ENCODE measurements at regions not wholly inside any gene's neighbourhood (a gene's known extent, or its start where the extent isn't known, plus 50 kb on each side); places are given as distances from the start of the nearest gene placed in this dataset.
"Not testable (repeated sequence)": the region's sequence is repeated elsewhere in the genome, so short reads cannot be mapped to it uniquely, and the experiment has no call there.

DNA sequence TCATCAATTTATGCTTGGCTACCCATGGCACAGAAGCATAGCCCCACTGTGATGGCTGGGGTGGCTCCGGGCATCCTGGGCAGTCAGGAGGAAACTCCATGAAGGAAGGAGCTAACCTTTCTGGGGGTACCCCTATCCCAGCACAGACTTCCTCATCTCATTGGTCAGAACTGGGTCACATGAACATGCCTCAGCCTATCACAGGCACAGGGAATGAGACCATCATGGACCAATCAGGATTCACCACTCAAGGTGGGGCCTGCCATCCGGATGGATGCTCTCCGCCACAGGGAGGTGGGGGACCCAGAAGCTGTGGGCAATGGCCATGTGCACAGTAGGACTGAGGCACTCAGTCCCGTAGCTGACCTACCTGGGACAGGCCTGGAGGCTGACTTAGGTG lies 75.9 kb upstream of the SPDYE9 start:
- no CpG with 5 or more reads among the region's 4 CpGs for WGBS, 2 donors
- DNase-seq; H3K27me3 ChIP-seq; H3K27ac ChIP-seq; H3K9me3 ChIP-seq; H3K36me3 ChIP-seq; H3K4me3 ChIP-seq; H3K4me1 ChIP-seq; intact Hi-C loops (cut with DNase I): not testable (repeated sequence)

- whole genome bisulfite sequencing, 2 donors: no CpG with 5 or more reads among the region's 9 CpGs
- intact Hi-C loops (cut with DNase I); H3K27ac ChIP-seq; H3K9me3 ChIP-seq; H3K4me1 ChIP-seq; H3K27me3 ChIP-seq; H3K4me3 ChIP-seq; DNase-seq; H3K36me3 ChIP-seq: not testable (repeated sequence)
Measured at GRCh38 chr7:73157169-73157661, 71.4 kb upstream of the SPDYE9 start.

- 15% methylated on average over 9 of the region's 17 CpGs; no CpG with 5 or more reads in 1 of the 2 donors for WGBS, 2 donors
- H3K4me3 ChIP-seq: peak overlapping the region in 1 of 4 donors; percentile 43
- H3K36me3 ChIP-seq; DNase-seq; H3K27me3 ChIP-seq; intact Hi-C loops (cut with DNase I); H3K9me3 ChIP-seq; H3K27ac ChIP-seq; H3K4me1 ChIP-seq: not testable (repeated sequence)
Measured at GRCh38 chr7:73156510-73157168, 70.8 kb upstream of the SPDYE9 start.

GRCh38 chr7:73154586-73155038 lies 68.8 kb upstream of the SPDYE9 start:
- H3K27me3 ChIP-seq; H3K36me3 ChIP-seq; intact Hi-C loops (cut with DNase I); DNase-seq; H3K9me3 ChIP-seq; H3K4me1 ChIP-seq: not testable (repeated sequence)
- TF ChIP-seq POLR2A (IDR thresholded peaks at IDR 0.05): peak in 1 of 4 donors; percentile 48
- Histone ChIP-seq H3K27ac (peak overlapping the region in 3 of 4 donors; percentile 30 to 39 (median 33)), H3K4me3 (peak overlapping the region; percentile 27 to 63 (median 40))
- WGBS, 2 donors: no CpG with 5 or more reads among the region's 48 CpGs

DNA sequence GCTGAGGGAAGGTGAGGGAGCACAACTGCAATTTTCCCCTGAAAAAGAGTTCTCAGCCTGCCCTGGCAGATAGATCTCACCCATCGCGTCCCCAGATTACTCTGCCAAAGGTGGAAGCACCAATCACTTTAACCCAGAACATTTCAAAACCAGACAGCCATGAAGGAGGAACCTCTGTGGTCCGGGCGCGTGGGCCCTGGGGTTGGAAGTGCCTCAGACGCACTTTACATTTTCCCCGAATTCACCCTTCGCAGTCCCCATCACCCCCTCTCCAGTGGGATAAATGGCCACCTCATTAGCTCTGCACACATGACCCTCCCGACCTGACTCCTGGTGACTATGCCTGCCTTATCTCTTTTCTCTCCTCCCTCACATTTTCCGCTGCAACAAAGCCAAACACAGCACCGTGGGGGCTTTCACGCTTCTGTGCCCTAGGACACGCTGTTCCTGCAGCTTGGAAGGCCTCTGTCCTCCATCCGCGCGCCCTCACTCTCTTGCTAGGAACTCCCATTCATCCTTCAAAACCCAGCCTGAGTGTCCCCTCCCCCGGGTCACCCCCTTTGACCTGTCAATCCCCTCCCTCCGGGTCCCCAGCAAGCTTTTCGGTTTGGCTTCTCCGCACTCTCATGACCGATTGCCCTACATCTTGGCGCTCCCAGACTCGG lies 68.2 kb upstream of the SPDYE9 start:
- H3K4me3 ChIP-seq: peak overlapping the region in 3 of 4 donors; percentile 36 to 63 (median 45)
- intact Hi-C loops (cut with DNase I); DNase-seq: not testable (repeated sequence)

GRCh38 chr7:73148570-73148969 lies 62.7 kb upstream of the SPDYE9 start:
- H3K4me3 ChIP-seq; DNase-seq; H3K4me1 ChIP-seq; H3K9me3 ChIP-seq; H3K36me3 ChIP-seq; H3K27ac ChIP-seq; intact Hi-C loops (cut with DNase I); H3K27me3 ChIP-seq: not testable (repeated sequence)
- no CpG with 5 or more reads among the region's 2 CpGs for WGBS, 2 donors

More for the DNA sequence above, 68.2 kb upstream of the SPDYE9 start:
- WGBS, 2 donors: 24 to 58% methylated on average over 2 to 6 of the region's 23 CpGs
- H3K27me3 ChIP-seq, H3K4me1 ChIP-seq, H3K27ac ChIP-seq, H3K9me3 ChIP-seq, H3K36me3 ChIP-seq: not testable (repeated sequence)

DNA sequence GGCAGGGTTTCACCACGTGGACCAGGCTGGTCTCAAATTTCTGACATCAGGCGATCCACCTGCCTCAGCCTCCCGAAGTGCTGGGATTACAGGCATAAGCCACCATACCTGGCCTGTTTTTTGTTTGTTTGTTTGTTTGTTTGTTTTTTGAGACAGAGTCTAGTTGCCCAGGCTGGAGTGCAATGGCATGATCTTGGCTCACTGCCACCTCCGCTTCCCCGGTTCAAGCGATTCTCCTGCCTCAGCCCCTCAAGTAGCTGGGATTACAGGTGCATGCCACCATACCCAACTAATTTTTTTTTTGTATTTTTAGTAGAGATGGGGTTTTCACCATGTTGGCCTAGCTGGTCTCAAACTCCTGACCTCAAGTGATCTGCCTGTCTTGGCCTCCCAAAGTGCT lies 61.8 kb upstream of the SPDYE9 start:
- no CpG with 5 or more reads among the region's 6 CpGs for WGBS, 2 donors
- H3K9me3 ChIP-seq; H3K36me3 ChIP-seq; H3K4me3 ChIP-seq; H3K4me1 ChIP-seq; H3K27me3 ChIP-seq; intact Hi-C loops (cut with DNase I); DNase-seq; H3K27ac ChIP-seq: not testable (repeated sequence)

DNA sequence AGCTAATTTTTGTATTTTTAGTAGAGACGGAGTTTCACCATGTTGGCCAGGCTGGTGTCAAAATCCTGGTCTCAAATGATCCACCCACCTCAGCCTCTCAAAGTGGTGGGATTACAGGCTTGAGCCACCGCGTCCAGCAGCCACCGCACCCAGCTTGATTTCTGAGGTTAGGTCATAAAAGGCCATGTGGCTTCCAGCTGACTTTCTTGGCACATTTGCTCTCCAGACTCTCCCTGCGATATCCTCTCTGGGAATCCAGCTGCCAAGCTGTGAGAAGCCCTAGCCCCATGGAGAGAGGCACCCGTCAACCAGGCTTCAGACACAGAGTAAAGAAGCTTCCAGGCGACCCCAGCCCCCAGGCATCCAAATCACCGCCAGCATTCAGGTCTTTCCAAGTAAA lies 58.2 kb upstream of the SPDYE9 start:
- H3K27me3 ChIP-seq; H3K9me3 ChIP-seq; H3K4me1 ChIP-seq; DNase-seq; H3K36me3 ChIP-seq; intact Hi-C loops (cut with DNase I); H3K4me3 ChIP-seq; H3K27ac ChIP-seq: not testable (repeated sequence)
- 100% methylated on average over 2 of the region's 8 CpGs; no CpG with 5 or more reads in 1 of the 2 donors for WGBS, 2 donors

DNA sequence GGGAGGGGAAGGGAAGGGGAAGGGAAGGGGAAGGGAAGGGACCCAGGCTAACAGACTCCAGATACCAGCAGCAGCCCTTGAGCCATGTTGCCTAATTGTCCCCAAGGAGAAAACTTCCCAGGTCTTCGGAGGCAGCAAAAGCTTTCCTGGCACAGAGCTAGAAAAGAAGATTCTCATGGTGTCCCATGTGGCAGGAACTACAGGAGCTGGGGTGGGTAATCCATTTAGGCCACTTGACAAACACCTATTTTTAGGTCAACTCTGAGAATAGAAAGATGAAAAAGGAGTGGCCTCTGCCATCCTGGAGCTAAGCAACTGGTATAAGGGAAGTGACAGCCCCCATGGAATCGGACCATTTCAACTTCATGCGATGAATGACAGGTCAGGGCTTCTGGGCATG lies 52.1 kb upstream of the SPDYE9 start:
- intact Hi-C loops (cut with DNase I); H3K27ac ChIP-seq; H3K27me3 ChIP-seq; DNase-seq; H3K36me3 ChIP-seq; H3K9me3 ChIP-seq; H3K4me3 ChIP-seq; H3K4me1 ChIP-seq: not testable (repeated sequence)
- no CpG with 5 or more reads among the region's 3 CpGs for WGBS, 2 donors
